PC-3 (cell line): ENCODE measurements at regions not wholly inside any gene's neighbourhood (a gene's known extent, or its start where the extent isn't known, plus 50 kb on each side); places are given as distances from the start of the nearest gene placed in this dataset.

Experiments
- EZH2phosphoT487 ChIP-seq: fragments of 300-600 bp; sonication (generic); IDR thresholded peaks from 2 replicates; pipeline ENCODE4 v1.6.1; 2018; ENCODE audit warnings: mild to moderate bottlenecking, antibody characterized with exemption, low read length, borderline replicate concordance
- TF ChIP-seq, protein P1 (sequence below): fragments of 300-600 bp; sonication (generic); conservative IDR thresholded peaks from 2 replicates; pipeline ENCODE4 v1.5.1; 2017; ENCODE audit warnings: antibody characterized with exemption, low read depth, mild to moderate bottlenecking, low read length

DNA sequence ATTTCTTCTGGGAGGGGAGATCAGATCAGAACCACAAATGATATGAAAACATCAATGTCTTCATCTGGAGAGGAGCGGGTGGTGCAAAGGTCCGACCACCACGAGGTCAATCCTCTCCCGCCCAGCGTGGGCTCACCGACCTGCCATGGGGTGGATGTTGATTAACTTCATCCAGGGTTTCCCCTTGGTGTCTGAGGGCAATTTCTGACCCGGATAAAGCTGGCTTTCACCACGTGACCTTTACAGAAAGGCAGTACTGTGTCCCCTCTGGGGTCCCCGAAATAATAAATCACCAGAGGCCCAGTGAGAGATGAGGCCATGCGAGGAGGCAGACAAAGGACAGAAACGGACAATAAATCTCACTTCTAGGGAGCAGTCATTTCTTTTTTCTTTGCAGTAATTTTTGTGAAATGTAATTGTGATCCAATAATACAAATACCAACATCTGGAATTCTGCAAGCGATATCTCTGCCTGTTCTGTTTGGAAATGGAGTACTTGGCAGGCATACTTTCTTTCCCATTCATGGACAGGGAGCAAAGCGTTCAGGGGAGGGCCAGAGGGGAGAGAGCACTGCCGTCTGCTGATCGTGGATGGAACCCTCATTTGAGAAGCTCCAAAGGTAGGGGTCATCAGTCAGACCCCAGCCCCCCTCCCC, 55.1 kb upstream of the APCDD1L start:
- TF ChIP-seq, protein P1, sequence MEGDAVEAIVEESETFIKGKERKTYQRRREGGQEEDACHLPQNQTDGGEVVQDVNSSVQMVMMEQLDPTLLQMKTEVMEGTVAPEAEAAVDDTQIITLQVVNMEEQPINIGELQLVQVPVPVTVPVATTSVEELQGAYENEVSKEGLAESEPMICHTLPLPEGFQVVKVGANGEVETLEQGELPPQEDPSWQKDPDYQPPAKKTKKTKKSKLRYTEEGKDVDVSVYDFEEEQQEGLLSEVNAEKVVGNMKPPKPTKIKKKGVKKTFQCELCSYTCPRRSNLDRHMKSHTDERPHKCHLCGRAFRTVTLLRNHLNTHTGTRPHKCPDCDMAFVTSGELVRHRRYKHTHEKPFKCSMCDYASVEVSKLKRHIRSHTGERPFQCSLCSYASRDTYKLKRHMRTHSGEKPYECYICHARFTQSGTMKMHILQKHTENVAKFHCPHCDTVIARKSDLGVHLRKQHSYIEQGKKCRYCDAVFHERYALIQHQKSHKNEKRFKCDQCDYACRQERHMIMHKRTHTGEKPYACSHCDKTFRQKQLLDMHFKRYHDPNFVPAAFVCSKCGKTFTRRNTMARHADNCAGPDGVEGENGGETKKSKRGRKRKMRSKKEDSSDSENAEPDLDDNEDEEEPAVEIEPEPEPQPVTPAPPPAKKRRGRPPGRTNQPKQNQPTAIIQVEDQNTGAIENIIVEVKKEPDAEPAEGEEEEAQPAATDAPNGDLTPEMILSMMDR = no peak
- no peak for TF ChIP-seq EZH2phosphoT487
